ENCODE measurements at regions not wholly inside any gene's neighbourhood (a gene's known extent, or its start where the extent isn't known, plus 50 kb on each side); places are given as distances from the start of the nearest gene placed in this dataset.

DNA sequence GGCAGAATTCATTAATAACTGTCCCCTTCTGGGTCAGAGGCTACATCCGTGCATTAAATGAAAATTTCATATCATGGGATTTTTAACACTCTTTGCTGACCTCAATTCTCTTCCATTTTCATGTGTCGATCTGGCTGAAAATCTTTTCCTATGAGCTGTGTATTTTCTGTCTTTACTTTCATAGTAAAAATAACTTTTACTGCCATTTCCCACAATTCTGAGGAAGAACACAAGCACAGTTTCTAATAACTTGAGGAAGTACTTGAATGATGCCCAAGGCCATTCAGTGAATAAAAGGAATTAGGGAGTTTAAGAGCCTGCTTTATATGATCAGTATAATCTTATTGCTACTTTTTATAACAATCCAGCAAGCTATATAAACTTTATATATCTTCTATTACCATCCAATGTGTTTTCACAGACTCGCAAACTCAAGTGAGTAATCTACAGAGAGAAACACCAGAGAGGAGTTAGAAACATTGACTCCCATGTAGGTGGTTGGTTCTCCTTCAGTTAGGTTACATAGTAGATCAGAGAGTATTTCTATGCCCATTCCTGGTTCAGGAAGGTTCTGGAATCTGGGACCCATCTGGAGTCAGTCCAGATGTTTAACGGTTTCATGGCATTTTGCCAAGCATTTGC, 340.0 kb downstream of the FBXO15 start:
- WGBS: 53% methylated on average over 4 of the region's 4 CpGs

DNA sequence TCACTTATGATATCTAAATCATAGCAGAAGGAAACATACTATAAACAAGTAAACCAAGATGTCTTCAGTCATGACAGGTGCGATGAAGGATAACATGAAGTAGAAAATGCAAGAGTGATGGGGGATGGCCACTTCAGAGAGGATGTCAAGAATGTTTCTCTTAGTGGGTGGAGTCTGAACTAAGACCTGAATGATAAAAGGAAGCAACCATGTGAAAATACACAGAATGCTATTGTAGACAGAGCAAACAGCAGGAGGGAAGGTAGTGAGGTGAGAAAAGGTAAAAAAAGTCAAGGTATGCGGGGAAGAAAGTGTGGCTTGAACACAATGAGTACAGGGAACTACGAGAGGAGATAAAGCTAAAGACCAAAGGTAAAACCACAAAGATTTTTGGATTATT, 341.6 kb downstream of the FBXO15 start:
- Histone ChIP-seq H3K27ac (ENCODE audit: low read depth) (no peak overlapping the region), H3K4me3 (ENCODE audit: low read depth, low read length) (no peak overlapping the region), H3K36me3 (ENCODE audit: insufficient read depth) (no peaks in the 10 kb centered on the region), H3K4me1 (ENCODE audit: insufficient read depth) (no peaks in the 10 kb centered on the region)
- 84% methylated on average over 3 of the region's 3 CpGs for whole genome bisulfite sequencing
- no peak for DNase-seq (ENCODE audit: extremely low spot score)

More for the DNA sequence above, 340.0 kb downstream of the FBXO15 start:
- no peak overlapping the region for H3K27ac ChIP-seq (ENCODE audit: low read depth)
- no peaks in the 10 kb centered on the region for H3K36me3 ChIP-seq (ENCODE audit: insufficient read depth)
- no peak overlapping the region for H3K4me3 ChIP-seq (ENCODE audit: low read depth, low read length)
- H3K4me1 ChIP-seq (ENCODE audit: insufficient read depth): no peaks in the 10 kb centered on the region
- DNase-seq (ENCODE audit: extremely low spot score): peak; percentile 8

DNA sequence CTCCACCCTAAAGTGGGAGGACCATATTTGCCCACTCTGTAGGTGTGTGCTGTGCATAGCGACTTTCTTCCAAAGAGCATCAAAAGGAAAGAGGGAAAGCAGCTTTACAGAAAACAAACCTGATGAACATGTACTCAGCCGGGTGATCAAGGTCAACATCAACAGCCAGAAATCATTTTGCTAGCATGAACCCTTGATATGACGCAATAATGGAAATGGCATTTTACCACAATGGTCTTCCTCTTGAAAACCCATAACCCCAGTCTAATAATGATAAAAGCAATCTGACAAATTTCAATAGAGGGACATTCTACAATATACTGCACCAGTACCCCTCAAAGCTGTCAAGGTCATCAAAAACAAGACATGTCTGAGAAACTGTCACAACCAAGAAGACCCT, 350.2 kb downstream of the FBXO15 start:
- no peak for DNase-seq (ENCODE audit: extremely low spot score)
- Histone ChIP-seq H3K27ac (ENCODE audit: low read depth) (no peak overlapping the region), H3K4me3 (ENCODE audit: low read depth, low read length) (no peak overlapping the region), H3K36me3 (ENCODE audit: insufficient read depth) (no peaks in the 10 kb centered on the region), H3K4me1 (ENCODE audit: insufficient read depth) (no peaks in the 10 kb centered on the region)
- WGBS: 95% methylated on average over 3 of the region's 3 CpGs

DNA sequence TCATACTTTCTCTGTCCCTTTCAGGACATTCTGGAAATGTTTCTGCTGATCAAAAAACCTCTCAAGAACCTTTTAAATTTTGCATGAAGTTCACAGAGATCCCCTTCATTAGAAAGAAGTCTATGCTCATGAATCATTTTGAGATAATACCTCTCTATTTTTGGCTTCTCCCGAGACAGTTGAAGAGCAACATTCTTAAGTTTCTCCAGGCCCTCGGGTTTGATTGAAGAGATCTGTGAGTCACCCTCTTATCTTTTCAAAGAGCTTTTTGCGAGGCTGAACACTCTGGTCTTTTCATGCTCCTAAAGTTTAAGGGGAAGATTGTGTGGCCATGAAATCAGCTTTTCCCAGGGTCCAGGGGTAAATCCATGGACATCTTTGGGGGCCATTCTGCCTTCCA, 354.2 kb downstream of the FBXO15 start:
- WGBS: 23% methylated on average over 3 of the region's 3 CpGs
- H3K36me3 ChIP-seq (ENCODE audit: insufficient read depth): no peaks in the 10 kb centered on the region
- H3K4me1 ChIP-seq (ENCODE audit: insufficient read depth): no peaks in the 10 kb centered on the region
- no peak overlapping the region for H3K27ac ChIP-seq (ENCODE audit: low read depth)
- no peak for DNase-seq (ENCODE audit: extremely low spot score)
- no peak overlapping the region for H3K4me3 ChIP-seq (ENCODE audit: low read depth, low read length)

DNA sequence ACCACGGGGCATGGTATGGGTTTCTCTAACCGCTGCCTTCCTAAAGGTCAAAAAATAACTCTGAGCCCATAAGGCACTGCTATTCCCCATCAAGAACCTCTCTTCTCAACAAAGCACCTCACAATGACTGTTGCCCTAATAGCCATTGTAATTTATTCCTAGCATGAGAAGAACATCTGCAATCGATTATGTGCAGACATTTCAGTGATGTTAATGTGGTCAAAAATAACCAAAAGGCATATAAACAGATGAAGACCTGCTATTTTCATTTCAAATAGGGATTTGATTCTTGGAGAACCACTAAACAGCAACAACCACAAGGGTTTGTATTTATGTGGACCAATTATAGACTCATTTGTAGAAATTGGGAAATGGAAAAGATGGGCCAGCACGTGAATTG, 356.6 kb downstream of the FBXO15 start:
- Histone ChIP-seq H3K4me3 (ENCODE audit: low read depth, low read length) (no peak overlapping the region), H3K4me1 (ENCODE audit: insufficient read depth) (no peaks in the 10 kb centered on the region), H3K36me3 (ENCODE audit: insufficient read depth) (no peaks in the 10 kb centered on the region), H3K27ac (ENCODE audit: low read depth) (no peak overlapping the region)
- 83% methylated on average over 4 of the region's 4 CpGs for WGBS
- DNase-seq (ENCODE audit: extremely low spot score): no peak

DNA sequence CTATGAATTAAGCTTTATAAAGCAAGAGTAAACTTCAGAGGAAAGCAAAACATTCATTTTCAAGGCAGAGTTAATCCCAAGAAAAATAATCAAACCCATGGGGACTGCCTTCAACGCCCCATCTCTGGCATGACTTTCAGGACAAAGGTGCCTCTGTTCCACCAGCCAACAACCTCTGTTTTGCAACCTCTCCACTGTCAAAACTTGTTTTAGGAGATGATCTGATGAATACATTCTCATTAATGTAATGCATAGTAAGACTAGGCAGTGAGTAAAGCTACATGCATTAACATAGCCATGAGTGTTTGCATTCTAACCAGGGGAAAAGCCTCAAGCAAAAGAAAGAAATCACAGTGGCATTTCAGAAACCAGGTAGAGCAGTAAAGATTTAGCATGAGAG, 357.0 kb downstream of the FBXO15 start:
- Histone ChIP-seq H3K36me3 (ENCODE audit: insufficient read depth) (no peaks in the 10 kb centered on the region), H3K4me1 (ENCODE audit: insufficient read depth) (no peaks in the 10 kb centered on the region), H3K4me3 (ENCODE audit: low read depth, low read length) (no peak overlapping the region), H3K27ac (ENCODE audit: low read depth) (no peak overlapping the region)
- WGBS: 71% methylated on average over 1 of the region's 1 CpG
- no peak for DNase-seq (ENCODE audit: extremely low spot score)

DNA sequence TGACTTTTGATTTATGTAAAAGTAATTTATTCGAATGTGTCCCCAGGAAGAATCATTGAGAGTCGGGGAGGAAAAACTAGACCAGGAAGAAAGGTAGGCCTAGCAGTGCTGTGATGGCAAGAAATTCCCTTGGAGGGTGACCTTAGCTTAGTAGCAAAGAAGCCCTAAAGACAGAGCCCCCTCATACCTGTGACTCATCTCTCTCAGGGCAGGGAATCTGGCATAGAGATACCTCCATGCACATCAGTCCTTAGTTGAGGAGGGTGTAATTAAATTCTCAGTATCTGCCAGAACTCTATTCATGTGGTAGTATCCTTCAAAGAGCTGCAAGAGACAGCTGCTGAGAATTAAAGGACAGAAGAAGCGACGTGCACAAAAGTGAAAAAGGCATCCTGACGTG, 360.3 kb downstream of the FBXO15 start:
- Histone ChIP-seq H3K4me1 (ENCODE audit: insufficient read depth) (no peaks in the 10 kb centered on the region), H3K36me3 (ENCODE audit: insufficient read depth) (no peaks in the 10 kb centered on the region), H3K27ac (ENCODE audit: low read depth) (no peak overlapping the region), H3K4me3 (ENCODE audit: low read depth, low read length) (no peak overlapping the region)
- DNase-seq (ENCODE audit: extremely low spot score): no peak
- WGBS: 96% methylated on average over 5 of the region's 5 CpGs

DNA sequence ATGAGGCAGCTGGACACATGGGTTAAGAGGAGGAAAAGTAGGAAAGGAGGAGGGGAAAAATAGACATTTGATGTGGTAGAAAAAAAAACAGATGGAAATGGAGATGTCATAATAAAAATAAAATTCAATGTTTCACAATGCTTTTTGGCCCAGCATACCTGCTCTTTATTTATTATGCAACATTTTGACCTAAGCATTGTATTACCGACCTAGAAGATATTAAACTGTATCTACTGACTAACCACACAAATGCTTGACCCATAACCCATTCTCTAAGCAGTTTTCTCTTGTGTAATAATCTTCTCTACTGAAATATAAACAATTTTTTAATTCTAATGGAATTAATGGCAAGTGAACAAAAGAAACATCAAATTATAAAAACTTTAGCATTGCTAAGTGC, 362.3 kb downstream of the FBXO15 start:
- no peaks in the 10 kb centered on the region for H3K4me1 ChIP-seq (ENCODE audit: insufficient read depth)
- DNase-seq (ENCODE audit: extremely low spot score): no peak
- H3K4me3 ChIP-seq (ENCODE audit: low read depth, low read length): no peak overlapping the region
- H3K27ac ChIP-seq (ENCODE audit: low read depth): no peak overlapping the region
- H3K36me3 ChIP-seq (ENCODE audit: insufficient read depth): no peaks in the 10 kb centered on the region
- 75% methylated on average over 1 of the region's 1 CpG for WGBS

DNA sequence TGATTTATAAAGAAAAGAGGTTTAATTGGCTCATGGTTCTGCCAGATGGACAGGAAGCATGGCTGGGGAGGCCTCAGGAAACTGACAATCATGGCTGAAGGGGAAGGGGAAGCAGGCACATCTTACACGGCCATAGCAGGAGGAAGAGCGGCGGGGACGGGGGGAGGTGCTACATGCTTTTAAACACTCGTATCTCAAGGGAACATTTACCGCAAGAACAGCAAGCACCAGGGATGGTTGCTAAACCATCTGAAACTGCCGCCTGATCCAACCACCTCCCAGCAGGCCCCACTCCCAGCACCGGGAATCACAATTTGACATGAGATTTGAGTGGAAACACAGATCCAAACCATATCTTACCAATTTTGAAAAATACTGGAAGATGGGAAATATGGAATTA, 362.8 kb downstream of the FBXO15 start:
- 79% methylated on average over 8 of the region's 8 CpGs for WGBS
- H3K36me3 ChIP-seq (ENCODE audit: insufficient read depth): no peaks in the 10 kb centered on the region
- H3K4me1 ChIP-seq (ENCODE audit: insufficient read depth): no peaks in the 10 kb centered on the region
- no peak overlapping the region for H3K4me3 ChIP-seq (ENCODE audit: low read depth, low read length)
- no peak overlapping the region for H3K27ac ChIP-seq (ENCODE audit: low read depth)
- no peak for DNase-seq (ENCODE audit: extremely low spot score)

DNA sequence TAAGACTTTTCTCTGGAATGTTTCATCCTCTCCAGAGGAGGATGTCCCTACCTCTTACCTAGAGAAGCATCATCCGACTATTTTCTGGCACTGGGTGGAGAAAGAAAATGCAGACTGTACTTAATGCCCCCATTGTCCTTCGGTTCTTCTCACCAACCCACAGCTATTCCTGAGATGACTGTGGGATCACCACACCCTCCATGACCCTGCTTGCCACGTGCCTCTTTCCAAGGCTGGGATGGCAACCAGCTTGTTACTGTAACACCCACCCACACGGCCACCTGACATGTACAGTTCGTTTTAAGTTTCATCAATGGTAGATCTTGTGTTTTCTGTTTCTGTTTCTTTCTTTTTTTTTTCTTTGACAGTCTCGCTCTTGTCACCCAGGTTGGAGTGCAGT, 365.2 kb downstream of the FBXO15 start:
- H3K4me1 ChIP-seq (ENCODE audit: insufficient read depth): no peaks in the 10 kb centered on the region
- DNase-seq (ENCODE audit: extremely low spot score): no peak
- H3K4me3 ChIP-seq (ENCODE audit: low read depth, low read length): no peak overlapping the region
- H3K36me3 ChIP-seq (ENCODE audit: insufficient read depth): no peaks in the 10 kb centered on the region
- no peak overlapping the region for H3K27ac ChIP-seq (ENCODE audit: low read depth)
- WGBS: 86% methylated on average over 6 of the region's 6 CpGs

DNA sequence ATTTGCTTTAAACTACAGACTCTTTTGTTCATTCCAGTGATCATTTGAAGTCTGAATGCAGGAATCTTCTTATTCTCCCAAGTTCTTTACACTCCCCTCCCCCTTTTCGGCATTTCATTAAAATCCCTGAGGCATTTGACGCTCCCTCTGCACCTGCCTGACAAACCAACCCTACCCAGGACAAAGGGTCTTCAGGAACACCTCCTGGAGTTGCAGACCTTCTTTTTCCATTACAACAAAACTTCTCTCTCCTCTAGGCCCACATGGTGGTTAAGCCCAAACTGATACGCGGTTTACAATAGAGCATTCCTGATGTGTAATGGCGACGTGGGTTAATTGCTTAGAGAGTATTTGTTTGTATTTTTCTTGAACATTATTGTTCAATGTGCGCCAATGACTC, 367.4 kb downstream of the FBXO15 start:
- no peak overlapping the region for H3K27ac ChIP-seq (ENCODE audit: low read depth)
- 88% methylated on average over 7 of the region's 7 CpGs for WGBS
- H3K36me3 ChIP-seq (ENCODE audit: insufficient read depth): no peaks in the 10 kb centered on the region
- DNase-seq (ENCODE audit: extremely low spot score): no peak
- no peak overlapping the region for H3K4me3 ChIP-seq (ENCODE audit: low read depth, low read length)
- no peaks in the 10 kb centered on the region for H3K4me1 ChIP-seq (ENCODE audit: insufficient read depth)

DNA sequence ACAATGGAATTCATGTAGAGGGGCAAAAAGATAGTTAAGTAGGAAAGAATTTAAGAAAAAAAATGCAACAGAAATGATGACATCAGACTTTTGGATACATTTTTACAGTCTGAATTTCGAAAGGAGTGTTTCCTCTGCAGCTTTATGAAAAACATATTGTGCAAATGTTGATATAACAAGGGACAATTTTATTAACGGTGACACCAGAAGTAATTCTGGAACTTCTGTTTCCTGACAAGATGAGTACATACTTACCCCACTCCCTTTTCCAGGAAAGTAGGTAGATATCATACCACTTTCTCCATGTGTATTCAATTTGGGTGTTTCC, 369.6 kb downstream of the FBXO15 start:
- Histone ChIP-seq H3K27ac (ENCODE audit: low read depth) (no peak overlapping the region), H3K36me3 (ENCODE audit: insufficient read depth) (no peaks in the 10 kb centered on the region), H3K4me3 (ENCODE audit: low read depth, low read length) (no peak overlapping the region), H3K4me1 (ENCODE audit: insufficient read depth) (no peaks in the 10 kb centered on the region)
- DNase-seq (ENCODE audit: extremely low spot score): no peak
- 33% methylated on average over 2 of the region's 2 CpGs for WGBS

DNA sequence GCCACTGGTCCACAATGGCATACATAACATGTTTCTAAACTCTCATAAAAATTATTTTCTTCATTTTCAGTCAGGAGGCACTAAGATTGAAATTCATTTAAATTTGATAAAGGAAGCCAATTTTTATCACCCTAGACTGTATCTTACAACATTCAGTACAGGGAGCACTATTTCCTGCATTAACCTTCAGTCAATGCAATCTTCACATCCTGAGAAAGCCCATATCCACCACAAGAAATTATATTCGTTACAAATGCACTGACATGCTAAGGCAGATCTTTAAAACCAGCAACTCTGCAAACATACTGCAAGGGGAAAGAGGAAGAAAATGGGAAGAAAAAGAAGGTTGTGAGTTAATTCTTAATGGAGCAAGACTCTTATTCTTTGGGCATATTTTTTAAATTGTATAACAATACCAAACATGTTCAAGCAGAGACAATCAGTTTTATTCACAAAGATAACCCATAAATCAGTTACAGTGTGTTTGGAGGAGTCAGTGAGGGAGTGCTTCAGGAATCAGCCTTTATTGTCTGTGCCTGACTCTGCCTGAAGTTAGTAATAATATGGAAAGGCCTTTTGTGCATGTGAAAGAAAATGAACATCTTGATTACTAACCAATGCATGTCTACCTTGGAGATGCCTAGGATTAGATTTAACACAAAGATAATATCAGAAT, 370.1 kb downstream of the FBXO15 start:
- H3K27ac ChIP-seq (ENCODE audit: low read depth): no peak overlapping the region
- WGBS: 60% methylated on average over 1 of the region's 1 CpG
- H3K4me1 ChIP-seq (ENCODE audit: insufficient read depth): no peaks in the 10 kb centered on the region
- H3K36me3 ChIP-seq (ENCODE audit: insufficient read depth): no peaks in the 10 kb centered on the region
- no peak overlapping the region for H3K4me3 ChIP-seq (ENCODE audit: low read depth, low read length)
- DNase-seq (ENCODE audit: extremely low spot score): no peak

DNA sequence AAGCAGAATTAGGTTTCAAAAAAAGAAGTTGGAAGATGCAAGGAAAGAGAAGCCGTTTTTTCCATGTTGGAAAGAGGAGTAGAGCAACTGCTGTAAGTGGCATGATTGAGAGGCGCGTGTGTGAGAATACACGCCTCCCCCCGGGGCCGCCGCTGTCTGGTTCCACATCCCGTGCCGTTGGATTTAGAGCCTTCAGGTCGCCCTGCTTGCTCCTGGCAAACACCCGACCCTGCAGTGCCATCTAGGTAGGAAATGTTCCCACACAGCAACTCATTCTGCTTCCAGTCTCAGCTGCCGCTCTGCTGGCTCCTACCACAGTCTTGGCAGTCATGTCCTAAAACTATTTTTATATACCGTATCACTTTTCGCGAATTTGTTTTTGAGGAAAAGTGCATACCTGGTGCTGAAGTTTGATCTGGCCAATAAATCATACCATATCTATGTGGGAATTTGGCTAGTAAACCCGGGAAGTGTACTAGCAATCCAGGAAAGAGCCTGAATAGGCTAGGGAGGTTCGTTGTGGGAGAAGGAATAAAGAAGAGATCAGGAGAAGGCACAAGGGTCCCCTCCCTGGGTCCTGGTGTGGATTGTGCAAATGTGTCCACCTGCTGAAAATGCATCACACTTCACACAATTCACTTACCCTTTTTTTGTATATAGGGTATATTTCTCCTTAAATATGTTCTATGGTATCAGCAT, 372.7 kb downstream of the FBXO15 start:
- 60% methylated on average over 17 of the region's 17 CpGs for WGBS
- Histone ChIP-seq H3K36me3 (ENCODE audit: insufficient read depth) (no peaks in the 10 kb centered on the region), H3K4me3 (ENCODE audit: low read depth, low read length) (no peak overlapping the region), H3K27ac (ENCODE audit: low read depth) (no peak overlapping the region), H3K4me1 (ENCODE audit: insufficient read depth) (no peaks in the 10 kb centered on the region)
- DNase-seq (ENCODE audit: extremely low spot score): no peak
